ENCODE measurements at regions not wholly inside any gene's neighbourhood (a gene's known extent, or its start where the extent isn't known, plus 50 kb on each side); places are given as distances from the start of the nearest gene placed in this dataset.

DNA sequence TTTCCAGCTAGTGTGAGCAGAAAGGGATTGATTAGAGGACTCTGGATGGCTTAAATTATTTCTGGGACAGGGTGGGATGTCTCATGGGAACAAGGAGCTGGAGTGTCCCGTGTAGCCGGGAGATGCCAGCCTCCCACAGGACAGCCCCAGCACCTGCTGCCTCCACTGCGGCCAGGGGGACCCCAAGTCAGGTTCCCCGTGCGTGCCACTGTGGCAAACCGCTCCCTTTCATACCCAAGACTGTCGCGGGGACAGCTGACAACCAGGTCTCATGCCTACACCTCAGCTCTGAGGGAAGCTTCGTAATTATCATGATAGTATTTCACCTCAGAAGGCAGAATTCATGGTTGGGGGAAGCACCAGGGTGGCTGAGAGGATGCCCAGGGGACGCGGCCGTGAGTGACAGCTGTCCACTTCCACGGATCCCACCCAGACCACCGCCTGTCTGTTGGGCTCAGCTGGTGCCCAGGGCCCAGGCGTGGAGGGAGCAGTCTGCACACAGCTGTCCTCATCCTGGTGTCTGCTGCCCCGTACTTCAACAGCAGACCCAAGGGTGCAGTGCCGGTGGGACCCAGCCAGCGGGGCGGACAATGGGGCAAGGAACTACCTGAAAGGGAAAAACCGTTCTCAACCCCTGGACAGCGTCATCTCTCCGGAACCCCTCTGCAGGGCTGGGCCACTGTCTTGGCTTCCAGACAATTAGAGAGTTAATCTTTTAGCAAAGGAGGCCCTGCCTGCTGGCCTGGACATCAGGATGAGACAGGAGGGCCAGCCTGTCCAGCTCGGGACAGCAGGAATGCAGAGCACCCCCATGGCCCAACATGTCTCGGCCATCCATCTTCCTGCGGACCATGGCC, 166.9 kb downstream of the OLFM1 start:
- no peak for DNase-seq (ENCODE audit: low read depth)

DNA sequence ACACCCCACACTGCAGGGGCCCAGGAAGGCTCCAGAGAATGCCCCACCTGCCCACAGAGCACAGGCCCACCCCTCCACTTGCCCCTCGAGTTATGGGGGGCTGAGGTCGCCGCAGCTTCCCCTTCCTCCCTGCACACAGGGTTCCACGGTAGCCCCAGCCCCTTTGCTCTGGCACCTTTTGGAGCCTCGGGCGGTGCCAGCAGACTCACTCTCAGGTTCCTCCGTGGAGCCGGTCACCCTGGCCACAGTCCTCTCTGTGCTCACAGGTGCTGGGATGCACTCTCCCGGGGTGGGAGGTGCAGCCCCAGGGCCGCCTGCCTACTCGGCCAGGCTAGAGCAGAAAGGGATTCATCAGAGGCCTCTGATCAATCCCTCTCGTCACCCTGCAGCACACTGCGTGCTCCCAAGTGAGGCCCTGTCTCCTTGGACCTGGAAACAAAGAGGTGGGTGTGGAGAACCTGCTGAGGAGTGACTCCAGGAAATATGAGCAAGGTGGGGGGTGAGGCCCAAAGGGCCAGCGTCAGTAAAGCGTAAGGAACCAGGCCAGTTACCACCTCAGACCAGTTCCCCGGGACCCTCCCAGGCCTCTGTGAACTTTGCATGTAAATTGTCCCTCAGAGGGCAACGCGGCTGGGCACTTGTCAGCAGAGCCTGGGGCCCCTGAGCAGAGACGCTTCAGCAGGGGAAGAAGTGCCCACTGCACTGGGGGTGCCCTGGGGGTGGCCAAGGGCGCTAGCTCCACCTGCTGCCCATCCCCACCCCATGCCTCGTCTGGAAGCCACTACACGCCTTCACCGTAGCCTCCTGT, 167.8 kb downstream of the OLFM1 start:
- no peak for DNase-seq (ENCODE audit: low read depth)

DNA sequence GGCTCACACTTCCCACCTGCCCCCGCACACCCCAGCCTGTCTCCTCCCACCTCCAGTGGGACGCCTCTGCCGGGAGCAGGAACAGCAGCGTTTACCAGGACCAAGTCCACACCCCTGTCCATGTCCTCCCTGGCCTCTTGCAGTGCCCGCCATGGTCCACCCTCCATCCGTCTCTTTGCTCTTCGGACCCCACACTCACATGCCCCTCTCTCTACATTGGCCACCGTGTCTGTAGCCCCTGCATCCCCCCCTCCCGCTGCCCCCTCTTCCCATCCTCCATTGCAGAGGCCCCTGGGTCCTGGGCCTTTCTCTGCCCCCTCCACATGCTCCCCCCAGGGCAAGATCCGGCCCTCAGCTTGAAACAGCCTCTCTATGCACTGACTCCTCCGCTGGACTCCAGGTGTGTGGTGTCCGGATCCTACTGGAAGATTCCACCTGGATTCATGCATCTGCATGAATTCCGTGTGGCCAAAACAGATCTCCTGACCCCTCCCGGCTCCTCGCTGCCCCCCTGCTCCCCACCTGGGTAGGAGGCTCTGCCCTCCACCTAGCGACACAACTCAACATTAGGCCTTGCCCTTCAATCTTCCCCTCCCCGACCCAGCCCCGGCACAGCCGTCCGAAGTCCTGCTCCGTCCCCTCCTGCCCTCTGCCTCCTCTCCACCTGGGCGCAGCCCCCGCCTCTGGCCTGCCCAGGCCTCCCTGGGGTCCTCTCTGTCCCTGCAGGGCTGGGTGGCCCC, 168.5 kb downstream of the OLFM1 start:
- DNase-seq (ENCODE audit: low read depth), result no peak

DNA sequence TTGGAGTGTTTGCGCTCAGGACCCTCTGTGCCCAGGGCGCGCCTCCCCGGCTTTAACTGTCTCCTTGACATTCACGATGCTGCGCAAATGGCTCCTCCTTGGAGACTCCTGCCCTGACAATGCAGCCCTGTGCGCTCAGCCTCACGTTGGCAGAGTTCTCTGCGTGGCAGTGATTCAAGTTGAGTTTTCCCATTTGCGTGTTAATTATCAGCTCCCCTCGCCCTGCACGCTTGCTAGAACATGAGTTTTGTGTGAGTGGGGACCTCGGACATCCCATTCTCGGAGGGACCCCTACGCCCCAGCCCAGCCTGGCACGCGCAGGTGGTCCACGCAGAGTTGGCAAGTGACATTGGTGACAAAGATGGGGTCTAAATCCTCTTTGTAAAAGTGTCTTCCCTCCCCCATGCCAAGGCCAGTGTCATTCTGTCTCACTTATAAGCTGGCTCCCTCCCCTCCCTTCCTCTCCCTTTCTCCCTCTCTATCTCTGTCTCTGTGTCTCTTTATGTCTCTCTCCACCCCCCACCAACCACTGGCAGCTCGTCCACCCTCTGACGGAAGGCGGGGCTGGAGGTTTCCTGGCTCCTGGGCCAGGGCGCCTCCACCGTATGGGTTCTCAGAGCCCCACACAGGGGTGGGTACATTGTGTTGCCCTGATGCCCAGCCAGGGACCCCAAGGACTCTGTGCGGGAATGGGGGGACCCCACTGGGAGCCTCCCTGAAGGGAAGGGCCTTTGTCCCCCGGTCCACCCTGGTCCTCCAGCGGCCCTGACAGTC, 169.3 kb downstream of the OLFM1 start:
- DNase-seq (ENCODE audit: low read depth), result no peak

DNA sequence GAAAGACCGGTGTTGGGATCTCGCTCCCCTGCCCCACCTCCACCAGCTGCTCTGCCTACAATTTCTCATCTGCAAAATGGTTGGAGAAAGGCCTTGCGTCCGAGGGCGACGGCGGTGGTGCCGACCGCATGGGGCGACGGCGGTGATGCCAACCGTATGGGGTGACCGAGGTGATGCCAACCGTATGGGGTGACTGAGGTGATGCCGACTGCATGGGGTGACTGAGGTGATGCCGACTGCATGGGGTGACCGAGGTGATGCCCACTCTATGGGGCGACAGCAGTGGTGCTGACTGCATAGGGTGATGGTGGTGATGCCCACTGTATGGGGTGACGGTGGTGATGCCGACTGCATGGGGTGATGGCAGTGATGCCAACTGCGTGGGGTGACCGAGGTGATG, 171.0 kb downstream of the OLFM1 start:
- no peak for DNase-seq (ENCODE audit: low read depth)

DNA sequence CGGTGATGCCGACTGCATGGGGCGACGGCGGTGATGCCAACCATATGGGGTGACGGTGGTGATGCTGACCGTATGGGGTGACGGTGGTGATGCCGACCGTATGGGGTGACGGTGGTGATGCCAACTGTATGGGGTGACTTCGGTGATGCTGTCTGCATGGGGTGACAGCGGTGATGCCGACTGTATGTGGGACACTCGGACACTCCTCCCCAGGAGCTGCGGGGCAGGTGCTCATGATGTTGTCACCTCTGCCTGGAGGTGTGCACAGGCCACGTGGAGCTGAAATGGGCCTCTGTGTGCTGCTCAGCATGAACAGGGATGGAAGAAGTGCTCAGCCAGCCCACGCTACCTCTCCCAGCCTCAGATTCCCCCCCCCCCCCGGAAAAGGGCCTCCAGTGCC, 171.8 kb downstream of the OLFM1 start:
- no peak for DNase-seq (ENCODE audit: low read depth)

DNA sequence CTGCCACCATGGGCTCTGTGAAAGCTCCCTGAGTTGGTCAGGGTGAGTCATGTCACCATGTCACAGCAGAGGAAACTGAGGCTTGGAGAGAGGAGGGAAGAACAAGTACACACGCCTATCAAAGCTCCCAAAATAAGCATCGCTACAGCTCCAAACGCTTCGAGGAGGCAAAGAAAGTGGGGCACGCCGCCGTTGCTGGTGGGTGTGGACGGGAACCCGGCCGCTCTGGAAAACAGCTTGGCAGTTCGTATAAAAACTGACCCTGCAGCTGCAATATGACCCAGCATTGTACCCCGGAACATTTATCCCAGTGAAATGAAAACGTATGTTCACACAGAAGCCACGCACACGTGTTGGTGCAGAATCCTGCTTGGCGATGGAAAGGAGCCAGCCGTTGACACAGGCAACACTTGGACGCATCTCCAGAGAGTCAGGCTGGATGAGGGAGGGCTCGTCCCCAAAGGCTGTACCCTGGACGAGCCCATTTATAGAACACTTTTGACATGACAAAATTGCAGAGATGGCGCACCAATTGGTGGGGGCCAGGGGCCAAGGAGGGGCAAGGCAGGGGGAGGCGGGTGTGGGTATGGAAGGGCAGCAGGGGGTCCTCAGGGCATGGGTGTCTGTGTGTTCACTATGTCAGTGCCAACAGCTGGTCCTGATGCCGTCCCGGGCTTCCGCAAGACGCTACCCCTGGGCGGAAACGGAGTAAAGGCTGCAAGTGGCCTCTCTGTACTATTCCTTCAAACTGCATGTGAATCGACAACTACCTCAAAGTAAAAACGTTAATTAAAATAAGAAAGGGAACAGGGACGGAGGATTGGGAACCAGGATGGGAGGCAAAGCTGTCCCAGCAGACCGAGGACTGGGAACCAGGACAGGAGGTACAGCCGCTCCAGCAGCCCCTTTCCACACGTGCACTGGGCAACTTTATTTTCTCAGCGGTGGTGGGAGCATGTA, 173.0 kb downstream of the OLFM1 start:
- DNase-seq (ENCODE audit: low read depth), result no peak

DNA sequence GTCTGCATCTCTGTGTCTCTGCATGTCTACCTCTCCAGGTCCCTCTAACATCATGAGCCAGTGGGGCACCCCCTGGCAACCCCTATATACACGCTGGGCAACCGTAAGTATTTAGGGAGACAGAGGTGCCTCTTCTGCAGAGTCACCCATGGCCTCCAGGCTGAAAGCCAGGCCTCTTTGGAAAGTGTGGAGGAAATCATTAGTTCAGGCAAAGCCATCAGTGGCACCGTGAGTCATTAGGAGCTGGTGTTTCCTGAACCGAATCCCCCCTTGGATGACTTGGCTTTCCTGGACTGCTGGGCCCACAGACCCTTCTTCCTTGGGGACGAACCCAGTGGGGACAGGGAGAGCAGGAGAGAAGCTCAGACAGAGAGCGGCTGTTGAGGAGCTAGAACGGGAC, 174.8 kb downstream of the OLFM1 start:
- no peak for DNase-seq (ENCODE audit: low read depth)

DNA sequence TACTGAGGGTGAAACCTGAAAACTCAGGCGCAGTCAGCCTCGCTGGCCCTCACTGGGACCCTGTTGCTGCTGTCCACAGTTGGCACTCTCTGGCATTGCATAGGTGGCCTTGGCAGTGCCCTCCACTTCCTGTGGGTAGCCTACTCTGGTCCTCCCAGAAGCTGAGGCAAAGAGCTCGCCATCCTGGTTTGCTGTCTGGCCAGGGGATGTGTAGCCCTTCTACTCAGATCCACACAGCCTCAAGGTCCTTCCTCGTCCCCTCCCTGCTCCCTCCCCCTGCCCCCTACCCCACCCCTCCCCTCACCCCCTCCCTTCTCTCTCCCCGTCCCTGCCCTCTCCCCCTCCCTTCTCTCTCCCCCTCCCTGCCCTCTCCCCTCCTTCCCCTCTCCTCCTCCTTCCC, 176.0 kb downstream of the OLFM1 start:
- no peak for DNase-seq (ENCODE audit: low read depth)

DNA sequence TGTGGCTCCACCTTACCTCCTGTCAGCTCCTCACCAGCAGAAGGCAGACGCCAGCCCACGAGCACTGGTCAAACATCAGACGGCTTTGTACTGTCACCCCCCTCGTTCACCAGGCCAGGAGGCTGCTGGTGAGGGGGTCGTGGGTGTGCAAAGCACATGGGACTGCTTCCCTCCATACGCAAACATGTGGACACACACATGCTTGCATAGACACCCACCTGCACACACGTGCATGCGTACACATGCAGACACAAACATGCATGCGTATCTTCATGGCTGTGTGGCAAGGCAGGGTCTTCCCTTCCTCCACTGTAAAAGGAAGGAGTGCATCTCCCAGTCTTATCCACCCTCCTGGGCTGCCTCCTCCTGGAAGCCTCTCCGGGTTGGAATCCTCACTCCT, 178.5 kb downstream of the OLFM1 start:
- no peak for DNase-seq (ENCODE audit: low read depth)

DNA sequence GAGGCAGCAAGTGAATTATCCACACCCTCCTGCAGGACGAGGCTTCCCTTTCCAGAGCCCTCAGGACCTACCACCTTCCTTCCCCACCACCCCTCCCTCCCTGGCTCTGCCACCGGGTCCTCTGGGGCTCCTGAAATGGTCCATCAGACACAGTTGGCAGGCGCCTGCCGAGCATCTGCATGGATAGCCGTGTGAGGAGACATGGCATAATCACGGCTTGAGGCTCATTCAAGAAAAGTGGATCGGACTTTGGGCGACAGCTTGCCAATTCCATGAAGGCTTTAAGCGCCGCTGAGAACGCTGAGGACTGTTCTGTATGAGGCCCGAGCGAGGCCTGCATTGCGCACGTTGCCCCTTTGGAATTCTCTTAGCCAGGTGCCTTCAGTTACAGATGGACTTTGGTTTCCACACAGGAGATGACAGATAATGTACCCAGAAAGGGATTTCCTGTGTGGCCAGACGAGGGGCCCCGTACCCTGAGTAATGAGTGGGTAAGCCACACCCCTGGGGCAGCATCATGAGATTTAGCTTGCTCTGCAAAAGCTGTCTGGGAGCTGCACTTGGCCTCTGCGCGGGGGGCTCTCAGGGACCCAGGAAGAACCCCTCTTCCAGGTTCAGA, 179.8 kb downstream of the OLFM1 start:
- DNase-seq (ENCODE audit: low read depth), result no peak

DNA sequence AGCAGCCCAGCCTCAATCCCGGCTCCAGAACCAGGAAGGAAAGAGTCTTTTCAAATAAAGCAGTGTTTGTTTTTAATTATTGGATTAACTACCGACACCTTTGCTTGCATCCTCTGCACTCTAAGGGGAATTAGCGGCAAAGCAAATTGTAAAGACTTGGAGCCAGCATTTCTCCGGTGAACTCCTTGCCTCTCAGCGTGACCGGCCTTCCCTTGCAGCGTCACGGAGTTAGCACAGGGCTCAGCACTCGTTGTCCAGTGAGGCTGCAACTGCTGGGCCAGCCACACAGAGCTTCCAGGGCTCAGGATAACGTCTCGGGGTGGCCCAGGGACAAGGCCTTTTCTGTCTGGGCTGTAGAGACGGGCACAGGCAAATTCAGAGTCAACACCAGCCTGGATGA, 180.6 kb downstream of the OLFM1 start:
- no peak for DNase-seq (ENCODE audit: low read depth)

DNA sequence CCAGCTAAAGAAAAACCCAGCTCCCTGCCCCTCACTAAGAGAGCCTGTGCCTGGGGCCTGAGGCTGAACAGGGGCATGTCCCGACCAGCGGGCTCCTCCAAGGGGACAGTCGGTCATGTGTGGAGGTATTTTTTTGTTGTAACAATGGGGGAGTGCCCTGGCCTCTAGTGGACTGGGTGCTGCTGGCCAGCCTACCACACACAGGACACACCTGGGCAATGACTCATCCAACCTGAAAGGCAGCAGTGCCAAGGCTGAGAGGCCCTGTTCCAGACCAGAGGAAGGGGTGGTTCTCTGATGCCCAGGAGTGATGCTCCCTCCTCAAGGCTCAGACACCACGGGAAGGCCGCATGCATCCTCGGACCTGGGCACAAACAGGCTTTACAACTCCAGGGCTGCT, 181.5 kb downstream of the OLFM1 start:
- no peak for DNase-seq (ENCODE audit: low read depth)

DNA sequence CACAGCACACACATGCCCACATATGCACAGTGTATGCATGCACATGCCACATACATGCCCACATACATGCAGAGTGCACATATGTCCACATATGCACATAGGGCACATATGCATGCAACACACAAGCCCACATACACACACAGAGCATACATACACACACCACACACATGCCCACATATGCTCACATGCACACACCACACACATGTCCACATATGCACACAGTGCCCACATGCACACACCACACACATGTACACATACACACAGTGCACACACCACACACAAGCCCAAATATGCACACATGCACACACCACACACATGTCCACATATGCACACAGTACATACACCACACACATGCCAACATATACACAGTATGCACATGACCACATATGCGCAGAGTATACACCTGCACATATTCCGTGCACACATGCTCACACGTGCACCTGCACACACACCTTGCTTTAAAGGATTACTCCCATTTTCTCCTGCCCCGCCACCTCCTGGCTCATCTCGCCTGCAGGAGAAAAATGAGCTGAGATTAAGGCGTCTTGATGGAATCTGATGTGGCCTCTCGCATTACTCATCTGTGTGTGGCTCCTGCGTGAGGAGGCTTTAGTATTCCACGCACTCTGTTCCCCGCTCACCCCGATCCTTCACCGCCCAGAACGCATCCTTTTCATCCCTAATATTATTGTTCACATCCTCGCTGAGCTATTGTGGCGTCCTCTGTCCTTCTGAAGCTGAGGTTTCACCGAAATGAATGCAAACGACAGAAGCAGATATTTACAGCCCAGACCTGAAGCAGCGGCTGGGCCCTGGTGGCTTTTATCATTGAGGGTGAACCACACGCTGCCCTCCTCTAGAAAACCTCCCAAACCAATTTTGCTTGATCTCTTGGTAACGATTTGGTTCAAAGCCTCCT, 182.7 kb downstream of the OLFM1 start:
- DNase-seq (ENCODE audit: low read depth), result no peak

DNA sequence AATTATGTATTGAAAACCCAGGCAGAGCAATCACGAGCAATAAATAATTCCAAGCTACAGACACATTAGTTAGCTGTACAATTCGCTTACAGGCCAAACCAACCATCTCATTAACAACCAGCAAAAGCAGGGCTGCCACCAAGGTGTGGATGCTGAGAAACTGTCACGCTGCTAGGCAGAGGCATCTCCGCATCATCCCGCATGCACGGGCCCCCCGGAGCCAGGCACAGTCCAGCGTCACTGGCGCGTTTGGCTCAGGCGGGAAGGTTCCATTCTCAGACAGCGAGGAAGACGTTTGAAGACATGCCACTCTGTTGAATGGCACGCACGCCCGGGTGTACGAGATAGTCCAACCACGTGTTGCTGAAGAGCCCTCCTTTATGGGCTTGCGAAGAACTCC, 184.0 kb downstream of the OLFM1 start:
- no peak for DNase-seq (ENCODE audit: low read depth)

DNA sequence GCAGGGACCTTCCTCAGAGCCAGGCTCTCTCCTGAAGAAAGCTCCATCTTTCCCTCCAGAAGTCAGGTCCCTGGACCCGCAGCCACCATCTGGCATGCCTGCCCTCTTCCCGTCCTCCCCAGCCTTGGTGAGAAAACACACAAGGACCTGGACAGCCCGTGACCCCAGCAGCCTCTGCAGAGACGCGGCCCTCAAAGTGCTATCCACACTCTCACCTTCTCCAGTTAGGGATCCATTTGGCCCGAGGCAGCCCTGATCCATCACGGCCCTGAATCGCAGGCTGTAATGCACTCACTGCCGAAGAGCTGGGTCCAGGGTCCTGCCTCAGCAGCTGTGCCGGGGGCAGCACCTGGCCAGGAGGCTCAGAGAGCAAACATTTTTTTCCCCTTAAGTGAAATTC, 185.1 kb downstream of the OLFM1 start:
- no peak for DNase-seq (ENCODE audit: low read depth)

DNA sequence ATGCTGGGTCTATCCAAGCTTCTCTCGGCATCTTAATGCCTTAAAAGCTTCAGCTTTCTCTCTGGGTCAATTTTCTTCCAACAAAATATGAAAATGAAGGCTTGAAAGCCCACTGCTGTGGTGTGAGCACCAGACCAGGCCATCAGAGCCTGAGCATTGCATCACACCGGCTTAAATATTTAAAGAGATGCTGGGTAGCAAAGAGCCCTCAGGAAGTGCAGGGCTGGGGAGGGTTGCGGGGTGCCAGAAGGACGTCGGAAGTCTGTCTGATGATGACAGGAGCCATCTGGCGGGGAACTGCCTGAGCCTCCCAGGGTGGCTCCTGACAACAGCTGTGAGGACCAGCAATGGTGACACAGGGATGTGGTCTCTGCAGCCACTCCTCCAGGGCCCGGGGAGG, 185.5 kb downstream of the OLFM1 start:
- DNase-seq (ENCODE audit: low read depth), result no peak

DNA sequence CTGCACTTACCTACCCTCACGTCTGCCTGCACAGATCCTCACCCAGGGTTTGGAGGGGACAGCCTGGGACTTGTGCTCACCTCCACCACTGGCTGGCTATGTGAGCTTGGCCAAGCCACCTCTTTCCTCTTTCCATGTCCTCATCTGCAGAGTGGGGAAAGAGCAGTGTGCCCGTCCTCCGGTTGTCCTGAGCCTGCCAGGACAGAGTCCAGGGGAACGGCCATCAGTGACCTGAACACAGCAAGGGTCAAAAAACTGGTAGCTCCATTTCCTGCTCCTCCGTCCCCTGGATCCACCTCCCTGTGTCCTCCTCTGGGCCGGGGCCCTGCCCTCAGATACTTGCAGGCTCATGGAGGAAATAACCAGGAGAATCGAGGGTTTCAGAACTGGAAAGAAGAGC, 187.7 kb downstream of the OLFM1 start:
- DNase-seq (ENCODE audit: low read depth), result no peak

DNA sequence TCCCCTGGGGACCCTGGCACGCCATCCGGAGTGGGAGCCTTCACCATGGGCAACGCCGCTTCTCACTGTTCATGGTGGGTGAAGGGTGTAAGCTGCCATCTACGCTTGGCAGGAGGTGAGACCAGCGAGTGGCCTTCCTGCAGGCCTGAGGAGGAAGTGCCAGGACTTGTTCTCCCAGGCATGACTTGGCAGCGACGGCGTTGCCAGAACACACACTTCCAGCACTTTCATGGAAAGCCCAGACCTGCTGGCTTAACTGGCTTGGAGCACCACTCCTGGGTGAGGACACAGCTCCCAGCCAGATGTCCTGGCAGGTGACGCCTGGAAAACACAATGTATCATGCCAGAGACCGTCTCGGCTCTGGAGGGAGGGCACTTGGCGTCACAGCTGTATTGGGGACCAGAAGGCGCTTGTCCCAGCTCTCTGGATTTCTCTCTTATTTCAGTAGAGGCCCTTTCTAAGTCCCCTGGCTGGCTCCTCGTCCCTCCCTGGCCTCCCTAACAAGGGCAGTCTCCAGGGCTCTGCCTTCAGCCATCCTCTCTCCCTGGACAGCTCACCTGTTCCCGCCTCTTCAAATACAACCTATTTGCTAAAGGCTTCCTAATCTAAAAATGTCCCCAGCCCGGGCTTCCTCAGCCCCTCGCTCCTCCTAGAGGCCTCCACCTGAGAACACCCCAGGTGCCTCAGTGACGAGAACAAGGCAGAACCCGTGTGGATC, 188.3 kb downstream of the OLFM1 start:
- no peak for DNase-seq (ENCODE audit: low read depth)

Data from GM04504 (cell line).